H1 (cell line): ENCODE measurements at regions not wholly inside any gene's neighbourhood (a gene's known extent, or its start where the extent isn't known, plus 50 kb on each side); places are given as distances from the start of the nearest gene placed in this dataset.

Experiments used
- CHD7 ChIP-seq: fragments of 300-600 bp; sonication (generic); IDR thresholded peaks from 2 replicates; pipeline ENCODE4 v1.7.1; 2012; ENCODE audit warnings: low read length, moderate library complexity, mild to moderate bottlenecking, inconsistent platforms; ENCODE audit not compliant: insufficient replicate concordance
- CTCF ChIP-seq, 3 experiments: IDR thresholded peaks; 1 replicate in 2 of 3; 2 replicates in 1 of 3; pipeline versions ENCODE4 v1.5.1 to v1.6.1; 2011; ENCODE audit warnings: low read length in 3 of 3, mild to moderate bottlenecking in 3 of 3, inconsistent platforms in 2 of 3, low read depth in 1 of 3, moderate library complexity in 1 of 3; ENCODE audit not compliant: insufficient read depth in 1 of 3; ENCODE audit errors: control extremely low read depth in 1 of 3
- GABPA ChIP-seq: IDR thresholded peaks from 2 replicates; pipeline ENCODE4 v1.6.1; 2011; ENCODE audit warnings: mild to moderate bottlenecking, low read length, moderate library complexity, borderline replicate concordance; ENCODE audit not compliant: insufficient read depth
- POLR2A ChIP-seq, 2 experiments: IDR thresholded peaks; 1 replicate in 1 of 2; 2 replicates in 1 of 2; pipeline ENCODE4 v1.6.1; 2011; ENCODE audit warnings: low read depth in 2 of 2, low read length in 2 of 2, mild to moderate bottlenecking in 2 of 2; ENCODE audit errors: control extremely low read depth in 1 of 2
- TCF12 ChIP-seq: IDR thresholded peaks from 2 replicates; pipeline ENCODE4 v1.6.1; 2011; ENCODE audit warnings: low read depth, mild to moderate bottlenecking, low read length
- TEAD4 ChIP-seq: IDR thresholded peaks from 2 replicates; pipeline ENCODE4 v1.6.1; 2012; ENCODE audit warnings: low read depth, low read length, inconsistent platforms, mixed read lengths
- USF2 ChIP-seq: IDR thresholded peaks from 2 replicates; pipeline ENCODE4 v1.6.1; 2011; ENCODE audit warnings: low read length, improper control_type of control experiment

GRCh38 chr4:125994430-125994829, 679.7 kb downstream of the FAT4 start (continued):
- TF ChIP-seq CHD7, result no peak
- TF ChIP-seq USF2, result no peak
- no peak for TF ChIP-seq TEAD4
- no peak for TF ChIP-seq GABPA
- TF ChIP-seq CTCF (IDR thresholded peaks at IDR 0.05; ENCODE audit: control extremely low read depth in 1 of 3, insufficient read depth in 1 of 3, low read depth in 1 of 3, low read length in 3 of 3), result no peak
- TF ChIP-seq POLR2A (IDR thresholded peaks at IDR 0.05; ENCODE audit: control extremely low read depth in 1 of 2, low read depth in 2 of 2, low read length in 2 of 2), result no peak
- TF ChIP-seq TCF12, result no peak
- TF ChIP-seq, all 59 proteins: peak for 0
